Testis (tissue), 2 donors: ENCODE measurements at regions not wholly inside any gene's neighbourhood (a gene's known extent, or its start where the extent isn't known, plus 50 kb on each side); places are given as distances from the start of the nearest gene placed in this dataset.

Experiments used
- DNase-seq: peaks from one replicate; pipeline ENCODE4 v3.0.0-alpha.2; 2019
- H3K27ac ChIP-seq, 2 donors: fragments of 200-600 bp; sonication (generic); one replicate each; pipeline ENCODE4 v1.5.1; 2019
- H3K27me3 ChIP-seq: fragments of 200-600 bp; sonication (generic); one replicate; pipeline ENCODE4 v1.5.1; 2019
- H3K36me3 ChIP-seq: fragments of 200-600 bp; sonication (generic); one replicate; pipeline ENCODE4 v1.5.1; 2017; ENCODE audit warnings: low read depth; ENCODE audit errors: missing control alignments
- H3K4me1 ChIP-seq: fragments of 200-600 bp; sonication (generic); one replicate; pipeline ENCODE4 v1.5.1; 2019
- H3K4me3 ChIP-seq, 2 donors: fragments of 200-600 bp; sonication (generic); one replicate each; pipeline ENCODE4 v1.5.1; 2017 to 2019
- H3K9me3 ChIP-seq: fragments of 200-600 bp; sonication (generic); one replicate; pipeline ENCODE4 v1.5.1; 2017
- CTCF ChIP-seq, 3 experiments: fragments of 450-650 bp in 2 of 3; fragments of 200-600 bp in 1 of 3; sonication (generic) in 1 of 3; IDR thresholded peaks; one replicate each; pipeline ENCODE4 v1.5.1; 2016 to 2019; ENCODE audit warnings: antibody characterized with exemption in 3 of 3, mild to moderate bottlenecking in 2 of 3, moderate library complexity in 1 of 3
- POLR2A ChIP-seq: fragments of 450-650 bp; IDR thresholded peaks from one replicate; pipeline ENCODE4 v1.6.1; 2017; ENCODE audit warnings: antibody characterized with exemption, mild to moderate bottlenecking, moderate library complexity
- WGBS, 2 donors: methylation state at CpG; one replicate each; pipeline ENCODE4 v1.1.5; 2018; 5-methylcytosine and 5-hydroxymethylcytosine counted together
- intact Hi-C: fragments of 100-400 bp; cut with DNase I; formaldehyde crosslinking; loops from one replicate; pipeline ENCODE4 v1.15.1; 2023; ENCODE audit warnings: low total_unique reads

DNA sequence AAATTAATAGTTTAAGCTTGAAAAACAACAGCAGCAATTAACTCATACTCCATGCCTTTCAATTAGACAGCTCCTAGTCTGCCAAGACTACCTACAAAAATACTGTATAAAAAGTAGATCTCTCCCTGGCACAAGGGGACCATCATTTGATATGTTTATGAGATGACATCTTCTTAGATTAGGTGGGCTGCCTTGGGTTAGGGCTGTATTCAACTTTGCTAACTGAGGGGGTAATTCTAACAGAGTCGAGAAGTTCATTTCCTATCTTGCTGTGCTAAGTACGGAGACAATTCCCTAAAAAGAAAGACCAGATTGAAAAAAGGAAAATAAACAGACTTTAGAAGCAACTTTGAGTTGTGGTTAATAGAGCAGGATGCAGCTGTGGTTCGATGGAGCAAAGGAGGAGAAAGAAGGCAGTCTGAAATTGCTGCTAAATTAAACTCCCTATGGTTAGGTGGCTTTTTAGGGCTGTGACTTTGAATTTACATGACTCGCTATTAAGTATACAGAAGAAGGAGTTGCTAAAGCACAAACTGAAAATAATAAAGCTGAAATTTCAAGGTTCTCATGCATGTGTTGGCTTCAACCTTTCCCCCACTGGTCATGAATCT is 75.4 kb downstream of the CDC7 start:
- Histone ChIP-seq H3K9me3 (no peaks in the 10 kb centered on the region), H3K27me3 (no peaks in the 10 kb centered on the region), H3K36me3 (no peaks in the 10 kb centered on the region), H3K4me1 (peaks cover 5% of the 10 kb centered on the region), H3K4me3 (no peak overlapping the region), H3K27ac (no peak overlapping the region)
- intact Hi-C loops = no loop called here
- 80 to 83% methylated on average over 4 of the region's 4 CpGs for WGBS, 2 donors
- no peak for DNase-seq
- TF ChIP-seq POLR2A (no peak), CTCF (IDR thresholded peaks at IDR 0.05) (no peak)

DNA sequence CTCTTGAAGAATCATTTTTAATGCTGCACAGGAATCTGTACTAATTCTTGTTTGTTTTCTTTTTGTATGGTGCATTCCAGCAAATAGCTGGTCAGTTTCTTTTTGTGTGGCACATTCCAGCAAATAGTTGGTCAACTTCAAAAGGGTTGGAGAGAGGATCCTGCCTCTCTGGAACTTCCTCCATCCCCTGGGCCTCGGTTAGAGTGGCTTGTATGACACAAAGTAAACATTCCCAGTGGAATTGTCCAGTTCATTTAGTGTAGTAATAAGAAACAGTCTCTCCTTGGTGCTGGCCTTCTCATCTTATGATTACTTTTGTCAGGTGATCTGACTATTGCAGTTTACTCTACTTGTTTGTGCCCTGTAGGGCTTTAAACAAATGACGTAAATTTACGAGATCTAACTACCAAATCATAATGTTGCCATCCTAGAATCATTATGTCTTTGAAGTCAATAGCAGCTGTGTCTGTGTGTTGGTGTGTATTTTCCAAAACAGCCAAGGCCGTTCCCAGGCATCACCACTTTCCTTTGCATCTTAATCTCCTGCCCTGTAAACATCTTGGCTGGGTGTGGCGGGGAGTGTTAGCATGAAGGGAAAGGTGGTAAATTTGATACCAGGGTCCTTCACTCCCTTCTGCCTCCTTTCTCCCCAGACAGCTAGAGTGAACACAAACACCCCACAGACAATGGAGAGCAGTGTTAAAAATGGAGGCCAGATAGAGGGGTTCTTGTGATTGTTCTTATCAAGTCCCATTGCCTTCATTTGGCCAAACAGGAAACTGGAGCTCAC is 77.9 kb downstream of the CDC7 start:
- H3K27me3 ChIP-seq = no peaks in the 10 kb centered on the region
- DNase-seq = no peak
- peaks cover 9% of the 10 kb centered on the region for H3K4me1 ChIP-seq
- no peaks in the 10 kb centered on the region for H3K9me3 ChIP-seq
- intact Hi-C loops = no loop called here
- WGBS, 2 donors = 82 to 87% methylated on average over 5 of the region's 5 CpGs
- no peak for TF ChIP-seq POLR2A
- no peak for TF ChIP-seq CTCF (IDR thresholded peaks at IDR 0.05)
- no peak overlapping the region for H3K4me3 ChIP-seq
- no peak overlapping the region for H3K27ac ChIP-seq
- no peaks in the 10 kb centered on the region for H3K36me3 ChIP-seq

- Histone ChIP-seq H3K9me3 (no peaks in the 10 kb centered on the region), H3K27ac (no peak overlapping the region), H3K4me3 (no peak overlapping the region), H3K27me3 (no peaks in the 10 kb centered on the region), H3K4me1 (peaks cover 11% of the 10 kb centered on the region), H3K36me3 (no peaks in the 10 kb centered on the region)
- TF ChIP-seq POLR2A (no peak), CTCF (IDR thresholded peaks at IDR 0.05) (no peak)
- 65 to 70% methylated on average over 5 of the region's 5 CpGs for WGBS, 2 donors
- intact Hi-C loops = no loop called here
- no peak for DNase-seq
These were observed 79.1 kb downstream of the CDC7 start for GRCh38 chr1:91579658-91580228.

GRCh38 chr1:91582431-91582921 is 81.8 kb downstream of the CDC7 start:
- no peak for TF ChIP-seq POLR2A
- TF ChIP-seq CTCF (IDR thresholded peaks at IDR 0.05) = no peak
- peak overlapping the region; percentile 12 to 44 for H3K27ac ChIP-seq
- intact Hi-C loops = no loop called here
- no peaks in the 10 kb centered on the region for H3K36me3 ChIP-seq
- no peaks in the 10 kb centered on the region for H3K27me3 ChIP-seq
- no peak overlapping the region for H3K4me3 ChIP-seq
- 41 to 55% methylated on average over 4 of the region's 4 CpGs for WGBS, 2 donors
- no peaks in the 10 kb centered on the region for H3K9me3 ChIP-seq
- DNase-seq = peak; percentile 56
- peaks cover 11% of the 10 kb centered on the region for H3K4me1 ChIP-seq
